ENCODE measurements at regions not wholly inside any gene's neighbourhood (a gene's known extent, or its start where the extent isn't known, plus 50 kb on each side); places are given as distances from the start of the nearest gene placed in this dataset.

DNA sequence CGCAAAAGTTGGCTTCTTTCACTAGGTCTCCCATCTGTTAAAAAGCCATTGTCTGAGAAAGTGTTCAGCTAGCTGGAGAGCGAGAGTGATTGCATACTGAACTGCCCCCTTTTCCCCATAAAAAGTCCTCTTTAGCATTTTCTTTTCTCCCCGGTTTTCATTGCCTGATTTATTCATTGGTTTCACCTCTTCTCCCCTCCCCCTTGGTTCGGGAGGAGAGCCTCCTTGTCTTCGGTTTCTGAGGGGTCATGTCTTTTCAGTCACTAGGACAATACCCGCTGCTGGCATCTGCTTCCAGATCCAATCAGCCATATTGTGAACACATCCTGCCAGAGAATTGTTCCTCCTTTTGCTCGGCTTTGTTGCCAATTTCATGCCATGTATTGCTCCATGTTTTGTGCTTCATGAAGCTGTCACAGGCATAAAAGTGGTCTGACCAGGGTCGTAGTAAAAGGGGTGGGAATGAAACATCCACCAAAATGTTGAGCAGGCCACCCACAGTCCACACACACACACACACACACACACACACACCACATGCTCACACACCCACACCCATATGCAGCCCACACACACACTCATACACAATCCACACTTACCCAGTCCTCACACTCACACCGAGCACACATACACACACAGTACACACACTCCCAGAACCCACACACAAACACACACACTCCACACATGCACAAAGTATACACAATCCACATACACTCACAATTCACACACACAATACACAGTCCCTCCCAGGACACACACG is 136.0 kb downstream of the NKX6-1 start:
- TF ChIP-seq POLR2AphosphoS5 (IDR thresholded peaks at IDR 0.05; ENCODE audit: low read depth, low read length), result no peak
- no peak for TF ChIP-seq FOXP2 (optimal IDR thresholded peaks at IDR 0.05; ENCODE audit: borderline replicate concordance, extremely low read depth, extremely low read length, insufficient read depth)
- no peak for TF ChIP-seq SIN3A (IDR thresholded peaks at IDR 0.05; ENCODE audit: borderline replicate concordance, insufficient read depth, low read length)
- TF ChIP-seq, protein P1, sequence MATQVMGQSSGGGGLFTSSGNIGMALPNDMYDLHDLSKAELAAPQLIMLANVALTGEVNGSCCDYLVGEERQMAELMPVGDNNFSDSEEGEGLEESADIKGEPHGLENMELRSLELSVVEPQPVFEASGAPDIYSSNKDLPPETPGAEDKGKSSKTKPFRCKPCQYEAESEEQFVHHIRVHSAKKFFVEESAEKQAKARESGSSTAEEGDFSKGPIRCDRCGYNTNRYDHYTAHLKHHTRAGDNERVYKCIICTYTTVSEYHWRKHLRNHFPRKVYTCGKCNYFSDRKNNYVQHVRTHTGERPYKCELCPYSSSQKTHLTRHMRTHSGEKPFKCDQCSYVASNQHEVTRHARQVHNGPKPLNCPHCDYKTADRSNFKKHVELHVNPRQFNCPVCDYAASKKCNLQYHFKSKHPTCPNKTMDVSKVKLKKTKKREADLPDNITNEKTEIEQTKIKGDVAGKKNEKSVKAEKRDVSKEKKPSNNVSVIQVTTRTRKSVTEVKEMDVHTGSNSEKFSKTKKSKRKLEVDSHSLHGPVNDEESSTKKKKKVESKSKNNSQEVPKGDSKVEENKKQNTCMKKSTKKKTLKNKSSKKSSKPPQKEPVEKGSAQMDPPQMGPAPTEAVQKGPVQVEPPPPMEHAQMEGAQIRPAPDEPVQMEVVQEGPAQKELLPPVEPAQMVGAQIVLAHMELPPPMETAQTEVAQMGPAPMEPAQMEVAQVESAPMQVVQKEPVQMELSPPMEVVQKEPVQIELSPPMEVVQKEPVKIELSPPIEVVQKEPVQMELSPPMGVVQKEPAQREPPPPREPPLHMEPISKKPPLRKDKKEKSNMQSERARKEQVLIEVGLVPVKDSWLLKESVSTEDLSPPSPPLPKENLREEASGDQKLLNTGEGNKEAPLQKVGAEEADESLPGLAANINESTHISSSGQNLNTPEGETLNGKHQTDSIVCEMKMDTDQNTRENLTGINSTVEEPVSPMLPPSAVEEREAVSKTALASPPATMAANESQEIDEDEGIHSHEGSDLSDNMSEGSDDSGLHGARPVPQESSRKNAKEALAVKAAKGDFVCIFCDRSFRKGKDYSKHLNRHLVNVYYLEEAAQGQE (IDR thresholded peaks at IDR 0.05; ENCODE audit: insufficient read depth in 1 of 2, low read depth in 2 of 2, low read length in 2 of 2), result no peak
- TF ChIP-seq TAF1 (IDR thresholded peaks at IDR 0.05; ENCODE audit: borderline replicate concordance, insufficient read depth, low read length), result no peak

GRCh38 chr4:84342161-84342560 is 156.9 kb downstream of the NKX6-1 start:
- TF ChIP-seq SIN3A (IDR thresholded peaks at IDR 0.05; ENCODE audit: borderline replicate concordance, insufficient read depth, low read length) (no peak), TAF1 (IDR thresholded peaks at IDR 0.05; ENCODE audit: borderline replicate concordance, insufficient read depth, low read length) (no peak)
- TF ChIP-seq, protein P1 (IDR thresholded peaks at IDR 0.05; ENCODE audit: insufficient read depth in 1 of 2, low read depth in 2 of 2, low read length in 2 of 2), result no peak

GRCh38 chr4:84341559-84341958 is 157.5 kb downstream of the NKX6-1 start:
- TF ChIP-seq POLR2AphosphoS5 (IDR thresholded peaks at IDR 0.05; ENCODE audit: low read depth, low read length) (no peak), SIN3A (IDR thresholded peaks at IDR 0.05; ENCODE audit: borderline replicate concordance, insufficient read depth, low read length) (no peak), TAF1 (IDR thresholded peaks at IDR 0.05; ENCODE audit: borderline replicate concordance, insufficient read depth, low read length) (no peak), FOXP2 (optimal IDR thresholded peaks at IDR 0.05; ENCODE audit: borderline replicate concordance, extremely low read depth, extremely low read length, insufficient read depth) (no peak)
- TF ChIP-seq, protein P1 (IDR thresholded peaks at IDR 0.05; ENCODE audit: insufficient read depth in 1 of 2, low read depth in 2 of 2, low read length in 2 of 2), result no peak

GRCh38 chr4:84338367-84338766 is 160.7 kb downstream of the NKX6-1 start:
- TF ChIP-seq, protein P1 (IDR thresholded peaks at IDR 0.05; ENCODE audit: insufficient read depth in 1 of 2, low read depth in 2 of 2, low read length in 2 of 2), result no peak
- no peak for TF ChIP-seq FOXP2 (optimal IDR thresholded peaks at IDR 0.05; ENCODE audit: borderline replicate concordance, extremely low read depth, extremely low read length, insufficient read depth)
- TF ChIP-seq SIN3A (IDR thresholded peaks at IDR 0.05; ENCODE audit: borderline replicate concordance, insufficient read depth, low read length), result no peak
- TF ChIP-seq TAF1 (IDR thresholded peaks at IDR 0.05; ENCODE audit: borderline replicate concordance, insufficient read depth, low read length), result no peak
- TF ChIP-seq POLR2AphosphoS5 (IDR thresholded peaks at IDR 0.05; ENCODE audit: low read depth, low read length), result no peak

Data from PFSK-1 (cell line).